ENCODE measurements at regions not wholly inside any gene's neighbourhood (a gene's known extent, or its start where the extent isn't known, plus 50 kb on each side); places are given as distances from the start of the nearest gene placed in this dataset.

DNA sequence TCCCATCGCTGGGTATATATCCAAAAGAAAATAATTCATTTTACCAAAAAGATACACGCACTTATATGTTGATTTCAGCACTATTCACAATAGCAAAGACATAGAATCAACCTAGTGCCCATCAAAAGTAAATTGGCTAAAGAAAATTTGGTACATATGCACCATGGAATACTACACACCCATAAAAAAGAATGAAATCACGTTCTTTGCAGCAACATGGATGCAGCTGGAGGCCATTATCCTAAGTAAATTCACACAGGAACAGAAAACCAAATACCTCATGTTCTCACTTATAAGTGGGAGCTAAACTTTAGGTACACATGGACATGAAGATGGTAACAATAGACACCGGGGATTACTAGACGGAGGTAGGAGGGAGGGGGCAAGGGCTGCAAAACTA, 50.0 kb upstream of the ZNF644 start:
- H2AFZ ChIP-seq (ENCODE audit: low read length, unreplicated experiment) = no peak overlapping the region
- H3K4me3 ChIP-seq (ENCODE audit: low read depth, low read length) = no peak overlapping the region
- H3K27me3 ChIP-seq (ENCODE audit: insufficient read depth, low read length) = no peaks in the 10 kb centered on the region; the same call in 1 of the 2 replicates

More for the DNA sequence above, 50.0 kb upstream of the ZNF644 start:
- Histone ChIP-seq H3K4me1 (ENCODE audit: control insufficient read depth, insufficient read depth, low read length, unreplicated experiment) (no peaks in the 10 kb centered on the region), H3K36me3 (ENCODE audit: insufficient read depth, low read length) (no peaks in the 10 kb centered on the region), H3K79me2 (ENCODE audit: control insufficient read depth, insufficient read depth, low read length, unreplicated experiment) (no peaks in the 10 kb centered on the region), H3K27ac (ENCODE audit: low read depth, low read length) (no peak overlapping the region)

Measured in ACC112 (cell line).